ENCODE measurements at regions not wholly inside any gene's neighbourhood (a gene's known extent, or its start where the extent isn't known, plus 50 kb on each side); places are given as distances from the start of the nearest gene placed in this dataset.

GRCh38 chr1:4494027-4494426, 160.4 kb upstream of the AJAP1 start:
- no peak for TF ChIP-seq CTCF (IDR thresholded peaks at IDR 0.05)
- TF ChIP-seq POLR2A (IDR thresholded peaks at IDR 0.05), result no peak
